Liver (tissue), 3 donors: ENCODE measurements at regions not wholly inside any gene's neighbourhood (a gene's known extent, or its start where the extent isn't known, plus 50 kb on each side); places are given as distances from the start of the nearest gene placed in this dataset.

Source experiments
- ATF3 ChIP-seq: IDR thresholded peaks from 2 replicates; pipeline ENCODE4 v1.6.1; 2016; ENCODE audit warnings: antibody characterized with exemption
- CTCF ChIP-seq: fragments of 150-350 bp; IDR thresholded peaks from 2 replicates; pipeline ENCODE4 v1.5.1; 2017; ENCODE audit warnings: improper control_type of control experiment, low read depth, low read length; ENCODE audit not compliant: missing input control
- HNF4G ChIP-seq: IDR thresholded peaks from 2 replicates; pipeline ENCODE4 v1.6.1; 2016; ENCODE audit warnings: antibody characterized with exemption
- RAD21 ChIP-seq, 2 donors: IDR thresholded peaks; 2 replicates each; pipeline ENCODE4 v1.6.1; 2016; ENCODE audit warnings: antibody characterized with exemption in 2 of 2, mild to moderate bottlenecking in 2 of 2
- REST ChIP-seq: IDR thresholded peaks from 2 replicates; pipeline ENCODE4 v1.6.1; 2016; ENCODE audit warnings: antibody characterized with exemption, mild to moderate bottlenecking
- SP1 ChIP-seq: IDR thresholded peaks from 2 replicates; pipeline ENCODE4 v1.6.1; 2018; ENCODE audit warnings: antibody characterized with exemption, mild to moderate bottlenecking
- donor health status: healthy.
- donor health status: healthy.

GRCh38 chr6:156021746-156022396 lies 566.2 kb upstream of the NOX3 start:
- TF ChIP-seq CTCF (no peak), ATF3 (no peak), RAD21 (IDR thresholded peaks at IDR 0.05) (no peak), HNF4G (no peak), REST (no peak), SP1 (no peak)
